Tibial nerve (tissue), 4 donors: ENCODE measurements at regions not wholly inside any gene's neighbourhood (a gene's known extent, or its start where the extent isn't known, plus 50 kb on each side); places are given as distances from the start of the nearest gene placed in this dataset.
"Not testable (repeated sequence)": the region's sequence is repeated elsewhere in the genome, so short reads cannot be mapped to it uniquely, and the experiment has no call there.

Experiments
- DNase-seq, 2 donors: peaks; one replicate each; pipeline ENCODE4 v3.0.0-alpha.2; 2019; ENCODE audit warnings: low spot score in 2 of 2
- H3K27ac ChIP-seq, 4 donors: fragments of 200-600 bp; sonication (generic) in 3 of 4; one replicate each; pipeline ENCODE4 v1.5.1; 2017 to 2019; ENCODE audit warnings: mild to moderate bottlenecking in 1 of 4
- H3K27me3 ChIP-seq, 2 donors: fragments of 200-600 bp; sonication (generic) in 1 of 2; one replicate each; pipeline versions ENCODE4 v1.5.1 to v1.6.0; 2017 to 2019
- H3K36me3 ChIP-seq, 3 donors: fragments of 200-600 bp; sonication (generic); one replicate each; pipeline ENCODE4 v1.5.1; 2018 to 2019
- H3K4me1 ChIP-seq, 4 donors: fragments of 200-600 bp; sonication (generic) in 3 of 4; one replicate each; pipeline ENCODE4 v1.5.1; 2017 to 2019
- H3K4me3 ChIP-seq, 4 donors: fragments of 200-600 bp; sonication (generic) in 3 of 4; one replicate each; pipeline ENCODE4 v1.5.1; 2017 to 2019; ENCODE audit warnings: mild to moderate bottlenecking in 1 of 4, moderate library complexity in 1 of 4
- H3K9me3 ChIP-seq, 4 donors: fragments of 200-600 bp; sonication (generic) in 3 of 4; one replicate each; pipeline ENCODE4 v1.5.1; 2017 to 2019
- EP300 ChIP-seq, 2 donors: sonication (generic); formaldehyde crosslinking; IDR thresholded peaks; one replicate each; pipeline ENCODE4 v1.6.1; 2017; ENCODE audit warnings: antibody characterized with exemption in 2 of 2, mild to moderate bottlenecking in 1 of 2
- POLR2A ChIP-seq, 2 donors: fragments of 450-650 bp; IDR thresholded peaks; one replicate each; pipeline ENCODE4 v1.6.1; 2017; ENCODE audit warnings: antibody characterized with exemption in 2 of 2, mild to moderate bottlenecking in 2 of 2, moderate library complexity in 2 of 2
- WGBS, 2 donors: methylation state at CpG; one replicate each; pipeline ENCODE4 v1.1.5; 2018; 5-methylcytosine and 5-hydroxymethylcytosine counted together
- TF ChIP-seq, protein P1 (sequence below), 5 experiments: fragments of 200-600 bp in 3 of 5; fragments of 450-650 bp in 2 of 5; sonication (generic) in 3 of 5; IDR thresholded peaks; one replicate each; pipeline ENCODE4 v1.5.1; 2016 to 2019; ENCODE audit warnings: antibody characterized with exemption in 5 of 5, mild to moderate bottlenecking in 3 of 5, moderate library complexity in 2 of 5

DNA sequence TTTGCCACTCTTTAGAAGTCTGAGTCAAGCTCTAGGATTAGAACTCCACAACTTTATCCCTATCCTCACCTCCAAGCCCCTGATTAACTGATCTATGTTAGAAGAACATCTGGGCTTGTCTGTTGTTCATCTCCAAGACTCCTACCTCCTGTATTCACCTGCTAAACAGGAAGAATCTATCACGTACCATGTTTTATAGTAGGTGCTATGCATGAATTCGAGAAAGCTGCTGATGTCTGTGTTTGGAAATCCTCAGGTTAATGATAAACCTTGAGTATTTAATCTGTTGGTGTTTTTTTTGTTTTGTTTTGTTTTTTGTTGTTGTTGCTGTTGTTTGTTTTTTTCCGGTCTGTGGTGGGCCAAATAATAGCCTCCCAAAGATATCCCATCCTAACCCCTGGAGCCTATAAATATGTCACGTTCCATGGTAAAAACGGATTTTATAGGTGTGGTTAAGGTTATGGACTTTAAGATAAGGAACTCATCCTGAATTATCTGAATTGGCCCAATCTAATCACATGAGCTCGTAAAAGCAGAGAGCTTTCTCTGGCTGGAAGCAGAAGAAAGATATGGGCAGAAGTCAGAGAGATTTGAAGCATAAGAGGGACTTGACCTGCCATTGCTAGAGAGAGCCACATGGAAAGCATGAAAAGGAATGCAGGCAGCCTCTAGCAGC lies 101.2 kb upstream of the DUSP21 start:
- no peak overlapping the region for H3K27ac ChIP-seq
- H3K36me3 ChIP-seq = no peaks in the 10 kb centered on the region
- no peak overlapping the region for H3K4me3 ChIP-seq
- 68 to 69% methylated on average over 6 of the region's 6 CpGs for WGBS, 2 donors
- no peaks in the 10 kb centered on the region for H3K4me1 ChIP-seq
- H3K9me3 ChIP-seq = no peaks in the 10 kb centered on the region
- no peaks in the 10 kb centered on the region for H3K27me3 ChIP-seq
- no peak for DNase-seq
- no peak for TF ChIP-seq EP300 (IDR thresholded peaks at IDR 0.05)
- no peak for TF ChIP-seq POLR2A (IDR thresholded peaks at IDR 0.05)
- TF ChIP-seq, protein P1, sequence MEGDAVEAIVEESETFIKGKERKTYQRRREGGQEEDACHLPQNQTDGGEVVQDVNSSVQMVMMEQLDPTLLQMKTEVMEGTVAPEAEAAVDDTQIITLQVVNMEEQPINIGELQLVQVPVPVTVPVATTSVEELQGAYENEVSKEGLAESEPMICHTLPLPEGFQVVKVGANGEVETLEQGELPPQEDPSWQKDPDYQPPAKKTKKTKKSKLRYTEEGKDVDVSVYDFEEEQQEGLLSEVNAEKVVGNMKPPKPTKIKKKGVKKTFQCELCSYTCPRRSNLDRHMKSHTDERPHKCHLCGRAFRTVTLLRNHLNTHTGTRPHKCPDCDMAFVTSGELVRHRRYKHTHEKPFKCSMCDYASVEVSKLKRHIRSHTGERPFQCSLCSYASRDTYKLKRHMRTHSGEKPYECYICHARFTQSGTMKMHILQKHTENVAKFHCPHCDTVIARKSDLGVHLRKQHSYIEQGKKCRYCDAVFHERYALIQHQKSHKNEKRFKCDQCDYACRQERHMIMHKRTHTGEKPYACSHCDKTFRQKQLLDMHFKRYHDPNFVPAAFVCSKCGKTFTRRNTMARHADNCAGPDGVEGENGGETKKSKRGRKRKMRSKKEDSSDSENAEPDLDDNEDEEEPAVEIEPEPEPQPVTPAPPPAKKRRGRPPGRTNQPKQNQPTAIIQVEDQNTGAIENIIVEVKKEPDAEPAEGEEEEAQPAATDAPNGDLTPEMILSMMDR (IDR thresholded peaks at IDR 0.05) = no peak

DNA sequence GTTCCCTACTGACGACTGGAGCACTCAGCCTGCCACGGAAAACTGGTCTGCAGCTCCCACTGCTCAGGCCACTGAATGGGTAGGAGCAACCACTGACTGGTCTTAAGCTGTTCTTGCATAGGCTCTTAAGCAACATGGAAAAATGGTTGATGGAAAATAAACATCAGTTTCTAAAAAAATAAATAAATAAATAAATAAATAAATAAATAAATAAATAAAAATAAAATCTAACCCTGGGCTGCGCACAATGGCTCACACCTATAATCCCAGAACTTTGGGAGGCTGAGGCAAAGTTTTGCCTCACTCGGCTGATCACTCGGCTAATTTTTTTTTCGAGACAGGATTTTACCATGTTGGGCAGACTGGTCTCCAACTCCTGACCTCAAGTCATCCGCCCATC lies 102.0 kb upstream of the DUSP21 start:
- H3K4me3 ChIP-seq, H3K27ac ChIP-seq, H3K9me3 ChIP-seq, H3K27me3 ChIP-seq, H3K4me1 ChIP-seq, H3K36me3 ChIP-seq, DNase-seq: not testable (repeated sequence)
- 82 to 83% methylated on average over 7 of the region's 7 CpGs for WGBS, 2 donors

DNA sequence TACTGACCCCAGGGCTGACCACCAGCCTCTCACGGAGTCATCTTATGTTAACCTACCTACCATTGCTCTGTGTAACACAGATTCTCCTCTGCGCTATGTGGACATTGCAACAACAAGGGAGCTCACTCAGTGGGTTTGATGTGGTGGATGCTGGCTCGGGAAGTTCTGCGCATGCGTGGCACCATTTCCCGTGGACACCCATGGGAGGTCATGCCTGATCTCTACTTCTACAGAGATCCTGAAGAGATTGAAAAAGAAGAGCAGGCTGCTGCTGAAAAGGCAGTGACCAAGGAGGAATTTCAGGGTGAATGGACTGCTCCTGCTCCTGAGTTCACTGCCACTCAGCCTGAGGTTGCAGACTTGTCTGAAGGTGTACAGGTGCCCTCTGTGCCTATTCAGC lies 102.4 kb upstream of the DUSP21 start:
- H3K4me1 ChIP-seq, H3K9me3 ChIP-seq, DNase-seq, H3K27ac ChIP-seq, H3K4me3 ChIP-seq, H3K27me3 ChIP-seq, H3K36me3 ChIP-seq: not testable (repeated sequence)
- WGBS, 2 donors = 94 to 100% methylated on average over 1 to 6 of the region's 6 CpGs

DNA sequence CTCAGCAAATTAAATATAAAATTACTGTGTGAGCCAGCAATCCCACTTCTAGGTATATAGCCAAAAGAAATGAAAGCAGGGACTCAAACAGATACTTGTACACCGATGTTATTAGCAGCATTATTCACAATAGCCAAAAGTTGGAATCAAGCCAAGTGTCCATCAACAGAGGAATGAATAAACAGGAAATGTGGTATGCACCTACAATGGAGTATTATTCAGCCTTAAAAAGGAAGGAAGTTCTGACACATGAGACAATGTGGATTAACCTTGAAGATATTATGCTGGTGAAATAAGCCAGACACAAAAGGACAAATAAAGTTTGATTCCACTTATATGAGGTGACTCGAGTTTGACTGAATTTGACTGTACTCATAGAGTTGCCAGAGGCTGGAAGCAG lies 108.3 kb upstream of the DUSP21 start:
- TF ChIP-seq EP300 (IDR thresholded peaks at IDR 0.05) = no peak
- TF ChIP-seq, protein P1 (IDR thresholded peaks at IDR 0.05) = no peak
- no peak for TF ChIP-seq POLR2A (IDR thresholded peaks at IDR 0.05)
- 68 to 76% methylated on average over 2 of the region's 2 CpGs for WGBS, 2 donors

DNA sequence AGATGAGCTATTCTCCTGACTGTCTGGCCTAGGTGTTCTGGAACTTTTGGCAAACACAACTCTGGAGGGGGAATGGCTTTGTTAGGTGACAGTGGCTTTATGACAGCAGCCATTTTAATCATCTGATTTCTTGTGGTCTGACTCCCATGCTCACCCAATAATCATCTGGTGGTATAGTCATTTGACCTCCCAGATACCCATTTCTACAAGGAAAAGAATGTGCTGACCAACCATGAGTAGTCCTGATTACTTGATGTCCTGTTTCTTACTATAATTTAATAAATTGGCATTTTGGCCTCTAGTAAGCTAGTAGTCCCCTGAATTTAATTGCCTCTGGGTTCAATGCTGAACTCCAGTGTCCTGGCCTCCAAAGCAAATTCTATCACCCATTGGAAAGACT lies 109.9 kb upstream of the DUSP21 start:
- no peaks in the 10 kb centered on the region for H3K9me3 ChIP-seq
- no peaks in the 10 kb centered on the region for H3K36me3 ChIP-seq
- H3K27me3 ChIP-seq = no peaks in the 10 kb centered on the region
- DNase-seq = no peak
- H3K27ac ChIP-seq = no peak overlapping the region
- TF ChIP-seq POLR2A (IDR thresholded peaks at IDR 0.05) (no peak), EP300 (IDR thresholded peaks at IDR 0.05) (no peak)
- TF ChIP-seq, protein P1 (IDR thresholded peaks at IDR 0.05) = no peak
- H3K4me1 ChIP-seq = no peaks in the 10 kb centered on the region
- H3K4me3 ChIP-seq = no peak overlapping the region

More for the DNA sequence above, 108.3 kb upstream of the DUSP21 start:
- H3K9me3 ChIP-seq = no peaks in the 10 kb centered on the region
- H3K4me1 ChIP-seq = no peaks in the 10 kb centered on the region
- H3K36me3 ChIP-seq = no peaks in the 10 kb centered on the region
- no peaks in the 10 kb centered on the region for H3K27me3 ChIP-seq
- no peak overlapping the region for H3K4me3 ChIP-seq
- no peak overlapping the region for H3K27ac ChIP-seq
- no peak for DNase-seq

DNA sequence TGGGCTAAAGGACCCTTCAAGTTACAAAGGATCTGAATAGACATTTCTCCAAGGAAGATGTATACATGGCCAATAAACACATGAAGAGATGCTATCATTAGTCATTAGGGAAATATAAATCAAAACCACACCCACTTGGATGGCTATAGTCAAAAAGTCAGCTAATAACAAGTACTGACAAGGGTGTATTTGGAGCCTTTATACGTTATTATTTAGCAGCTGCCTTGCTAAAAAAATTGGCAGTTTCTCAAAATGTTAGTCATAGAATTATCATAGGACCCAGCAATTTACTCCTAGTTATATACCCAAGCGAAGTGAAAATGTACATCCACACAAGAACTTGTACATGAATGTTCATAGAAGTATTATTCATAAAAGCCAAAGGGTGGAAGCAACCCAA lies 112.7 kb upstream of the DUSP21 start:
- H3K4me3 ChIP-seq = no peak overlapping the region
- peaks cover 0 to 3% of the 10 kb centered on the region in 2 donors for H3K27me3 ChIP-seq
- TF ChIP-seq POLR2A (IDR thresholded peaks at IDR 0.05) (no peak), EP300 (IDR thresholded peaks at IDR 0.05) (no peak)
- TF ChIP-seq, protein P1 (IDR thresholded peaks at IDR 0.05) = no peak
- no peaks in the 10 kb centered on the region for H3K36me3 ChIP-seq
- H3K4me1 ChIP-seq = no peaks in the 10 kb centered on the region
- 50 to 73% methylated on average over 2 of the region's 2 CpGs for WGBS, 2 donors
- no peak for DNase-seq
- H3K9me3 ChIP-seq = no peaks in the 10 kb centered on the region
- no peak overlapping the region for H3K27ac ChIP-seq
